HCT116 (cell line): ENCODE measurements at regions not wholly inside any gene's neighbourhood (a gene's known extent, or its start where the extent isn't known, plus 50 kb on each side); places are given as distances from the start of the nearest gene placed in this dataset.

Source experiments
- CTCF ChIP-seq, 3 experiments: fragments of 200-600 bp in 1 of 3; sonication (generic) in 1 of 3; IDR thresholded peaks in 2 of 3; conservative IDR thresholded peaks in 1 of 3; 2 replicates each; pipeline ENCODE4 v1.5.1; 2012 to 2017; ENCODE audit warnings: low read depth in 2 of 3, low read length in 2 of 3, antibody characterized with exemption in 1 of 3, borderline replicate concordance in 1 of 3, control low read depth in 1 of 3, mild to moderate bottlenecking in 1 of 3, mixed read lengths in 1 of 3, mixed run types in 1 of 3, moderate library complexity in 1 of 3; ENCODE audit not compliant: insufficient read depth in 1 of 3
- EZH2 ChIP-seq: fragments of 200-600 bp; sonication (generic); IDR thresholded peaks from 2 replicates; pipeline ENCODE4 v1.6.1; 2017; ENCODE audit warnings: antibody characterized with exemption, mixed run types
- EZH2phosphoT487 ChIP-seq: fragments of 200-600 bp; IDR thresholded peaks from 2 replicates; pipeline ENCODE4 v1.6.1; 2018; ENCODE audit warnings: antibody characterized with exemption, borderline replicate concordance
- POLR2A ChIP-seq: IDR thresholded peaks from 2 replicates; pipeline ENCODE4 v1.7.0; 2011; ENCODE audit warnings: borderline replicate concordance; ENCODE audit not compliant: insufficient read depth, insufficient read length; ENCODE audit errors: extremely low read depth
- RAD21 ChIP-seq: IDR thresholded peaks from 2 replicates; pipeline ENCODE4 v1.6.1; 2012; ENCODE audit warnings: low read depth, mild to moderate bottlenecking
- SRF ChIP-seq: IDR thresholded peaks from 2 replicates; pipeline ENCODE4 v1.6.1; 2012; ENCODE audit warnings: low read depth
- ZNF274 ChIP-seq: fragments of 200-500 bp; sonication (Bioruptor generic); IDR thresholded peaks from 2 replicates; pipeline ENCODE4 v1.6.1; 2014; ENCODE audit warnings: mild to moderate bottlenecking, low read depth, low read length, inconsistent platforms

GRCh38 chr12:16095531-16096110 lies 181.9 kb downstream of the SLC15A5 start:
- TF ChIP-seq EZH2 (no peak), SRF (no peak), POLR2A (no peak), RAD21 (no peak), ZNF274 (no peak), EZH2phosphoT487 (no peak), CTCF (IDR thresholded peaks at IDR 0.05 in 2 of 3, conservative IDR thresholded peaks at IDR 0.05 in 1 of 3; ENCODE audit: borderline replicate concordance in 1 of 3, insufficient read depth in 1 of 3, low read depth in 2 of 3, low read length in 2 of 3) (no peak)
